ENCODE measurements at regions not wholly inside any gene's neighbourhood (a gene's known extent, or its start where the extent isn't known, plus 50 kb on each side); places are given as distances from the start of the nearest gene placed in this dataset.

- DNase-seq (no peak), ATAC-seq (no peak)
- peaks cover 2% of the 10 kb centered on the region for H3K27me3 Mint-ChIP-seq (ENCODE audit: low read depth)
- H3K9me3 Mint-ChIP-seq, result no peaks in the 10 kb centered on the region
- no peak overlapping the region for H3K4me3 Mint-ChIP-seq
- H3K36me3 Mint-ChIP-seq (ENCODE audit: insufficient read depth), result no peaks in the 10 kb centered on the region
- no peaks in the 10 kb centered on the region for H3K4me1 Mint-ChIP-seq (ENCODE audit: low read depth)
Observed at GRCh38 chr1:209349363-209350308, 233.9 kb upstream of the CAMK1G start.

GRCh38 chr1:209353053-209353452 lies 230.5 kb upstream of the CAMK1G start:
- ATAC-seq, result no peak
- Mint-ChIP-seq H3K4me1 (ENCODE audit: low read depth) (no peaks in the 10 kb centered on the region), H3K9me3 (no peaks in the 10 kb centered on the region), H3K4me3 (no peak overlapping the region), H3K36me3 (ENCODE audit: insufficient read depth) (no peaks in the 10 kb centered on the region), H3K27me3 (ENCODE audit: low read depth) (no peaks in the 10 kb centered on the region)
- DNase-seq, result no peak

- H3K27me3 Mint-ChIP-seq (ENCODE audit: low read depth), result no peaks in the 10 kb centered on the region
- peak; percentile 61 to 65 for ATAC-seq
Observed at GRCh38 chr1:209354111-209354839, 229.2 kb upstream of the CAMK1G start.

GRCh38 chr1:209354840-209355165 lies 228.7 kb upstream of the CAMK1G start:
- DNase-seq (no peak), ATAC-seq (no peak)
- peaks cover under 1% of the 10 kb centered on the region for H3K27me3 Mint-ChIP-seq (ENCODE audit: low read depth)
- no peaks in the 10 kb centered on the region for H3K36me3 Mint-ChIP-seq (ENCODE audit: insufficient read depth)
- H3K4me3 Mint-ChIP-seq, result no peak overlapping the region
- H3K9me3 Mint-ChIP-seq, result no peaks in the 10 kb centered on the region
- no peaks in the 10 kb centered on the region for H3K4me1 Mint-ChIP-seq (ENCODE audit: low read depth)

More at GRCh38 chr1:209354111-209354839, 229.2 kb upstream of the CAMK1G start:
- Mint-ChIP-seq H3K4me3 (no peak overlapping the region), H3K4me1 (ENCODE audit: low read depth) (no peaks in the 10 kb centered on the region), H3K36me3 (ENCODE audit: insufficient read depth) (no peaks in the 10 kb centered on the region), H3K9me3 (no peaks in the 10 kb centered on the region)
- DNase-seq, result peak; percentile 6

GRCh38 chr1:209355415-209355814 lies 228.1 kb upstream of the CAMK1G start:
- H3K4me3 Mint-ChIP-seq, result no peak overlapping the region
- H3K4me1 Mint-ChIP-seq (ENCODE audit: low read depth), result no peaks in the 10 kb centered on the region
- no peaks in the 10 kb centered on the region for H3K36me3 Mint-ChIP-seq (ENCODE audit: insufficient read depth)
- no peak for DNase-seq
- H3K9me3 Mint-ChIP-seq, result no peaks in the 10 kb centered on the region
- peaks cover 2% of the 10 kb centered on the region for H3K27me3 Mint-ChIP-seq (ENCODE audit: low read depth)
- no peak for ATAC-seq

- no peaks in the 10 kb centered on the region for H3K4me1 Mint-ChIP-seq (ENCODE audit: low read depth)
- DNase-seq (no peak), ATAC-seq (no peak)
- H3K36me3 Mint-ChIP-seq (ENCODE audit: insufficient read depth), result no peaks in the 10 kb centered on the region
- H3K4me3 Mint-ChIP-seq, result no peak overlapping the region
- peaks cover 2% of the 10 kb centered on the region for H3K27me3 Mint-ChIP-seq (ENCODE audit: low read depth)
- H3K9me3 Mint-ChIP-seq, result no peaks in the 10 kb centered on the region
Observed at GRCh38 chr1:209356976-209357377, 226.5 kb upstream of the CAMK1G start.

GRCh38 chr1:209363112-209363511 lies 220.4 kb upstream of the CAMK1G start:
- H3K27me3 Mint-ChIP-seq (ENCODE audit: low read depth), result peaks cover 5% of the 10 kb centered on the region
- no peaks in the 10 kb centered on the region for H3K36me3 Mint-ChIP-seq (ENCODE audit: insufficient read depth)
- H3K4me1 Mint-ChIP-seq (ENCODE audit: low read depth), result no peaks in the 10 kb centered on the region
- no peak overlapping the region for H3K4me3 Mint-ChIP-seq
- DNase-seq (no peak), ATAC-seq (no peak)
- H3K9me3 Mint-ChIP-seq, result no peaks in the 10 kb centered on the region

GRCh38 chr1:209364716-209365115 lies 218.8 kb upstream of the CAMK1G start:
- Mint-ChIP-seq H3K27me3 (ENCODE audit: low read depth) (peaks cover 7% of the 10 kb centered on the region), H3K4me1 (ENCODE audit: low read depth) (no peaks in the 10 kb centered on the region), H3K4me3 (no peak overlapping the region), H3K9me3 (no peaks in the 10 kb centered on the region), H3K36me3 (ENCODE audit: insufficient read depth) (no peaks in the 10 kb centered on the region)
- ATAC-seq (no peak), DNase-seq (no peak)

- Mint-ChIP-seq H3K36me3 (ENCODE audit: insufficient read depth) (no peaks in the 10 kb centered on the region), H3K4me3 (no peak overlapping the region), H3K9me3 (no peaks in the 10 kb centered on the region), H3K4me1 (ENCODE audit: low read depth) (no peaks in the 10 kb centered on the region), H3K27me3 (ENCODE audit: low read depth) (peaks cover 5% of the 10 kb centered on the region)
- DNase-seq (no peak), ATAC-seq (no peak)
Observed at GRCh38 chr1:209367061-209367772, 216.3 kb upstream of the CAMK1G start.

- Mint-ChIP-seq H3K9me3 (no peaks in the 10 kb centered on the region), H3K27me3 (ENCODE audit: low read depth) (peaks cover 5% of the 10 kb centered on the region), H3K36me3 (ENCODE audit: insufficient read depth) (no peaks in the 10 kb centered on the region), H3K4me1 (ENCODE audit: low read depth) (no peaks in the 10 kb centered on the region), H3K4me3 (no peak overlapping the region)
- ATAC-seq (no peak), DNase-seq (no peak)
Observed at GRCh38 chr1:209368864-209369598, 214.5 kb upstream of the CAMK1G start.

- DNase-seq, result no peak
- no peak overlapping the region for H3K4me3 Mint-ChIP-seq
- H3K27me3 Mint-ChIP-seq (ENCODE audit: low read depth), result peaks cover 2% of the 10 kb centered on the region
- H3K9me3 Mint-ChIP-seq, result no peaks in the 10 kb centered on the region
- no peak for ATAC-seq
- H3K36me3 Mint-ChIP-seq (ENCODE audit: insufficient read depth), result no peaks in the 10 kb centered on the region
- no peaks in the 10 kb centered on the region for H3K4me1 Mint-ChIP-seq (ENCODE audit: low read depth)
Observed at GRCh38 chr1:209370241-209370995, 213.1 kb upstream of the CAMK1G start.

- H3K4me3 Mint-ChIP-seq, result no peak overlapping the region
- H3K36me3 Mint-ChIP-seq (ENCODE audit: insufficient read depth), result no peaks in the 10 kb centered on the region
- DNase-seq (no peak), ATAC-seq (no peak)
- H3K4me1 Mint-ChIP-seq (ENCODE audit: low read depth), result no peaks in the 10 kb centered on the region
- peaks cover 4% of the 10 kb centered on the region for H3K27me3 Mint-ChIP-seq (ENCODE audit: low read depth)
- H3K9me3 Mint-ChIP-seq, result no peaks in the 10 kb centered on the region
Observed at GRCh38 chr1:209375097-209375496, 208.4 kb upstream of the CAMK1G start.

- Mint-ChIP-seq H3K9me3 (no peaks in the 10 kb centered on the region), H3K4me1 (ENCODE audit: low read depth) (no peaks in the 10 kb centered on the region), H3K27me3 (ENCODE audit: low read depth) (peaks cover 4% of the 10 kb centered on the region), H3K4me3 (no peak overlapping the region), H3K36me3 (ENCODE audit: insufficient read depth) (no peaks in the 10 kb centered on the region)
- no peak for ATAC-seq
- no peak for DNase-seq
Observed at GRCh38 chr1:209375671-209376365, 207.7 kb upstream of the CAMK1G start.

Data from activated T-cell treated with anti-CD3 and anti-CD28 coated beads, Interleukin-2, amount 50 U/mL, for 4 hours (primary cell).